HG03175 (cell line): ENCODE measurements at regions not wholly inside any gene's neighbourhood (a gene's known extent, or its start where the extent isn't known, plus 50 kb on each side); places are given as distances from the start of the nearest gene placed in this dataset.

ENCODE experiments used
- ATAC-seq: cut with Tn5 transposase; IDR thresholded peaks from one replicate; pipeline ENCODE4 v1.9.1; 2021; ENCODE audit warnings: mild to moderate bottlenecking, moderate library complexity; ENCODE audit not compliant: unreplicated experiment

DNA sequence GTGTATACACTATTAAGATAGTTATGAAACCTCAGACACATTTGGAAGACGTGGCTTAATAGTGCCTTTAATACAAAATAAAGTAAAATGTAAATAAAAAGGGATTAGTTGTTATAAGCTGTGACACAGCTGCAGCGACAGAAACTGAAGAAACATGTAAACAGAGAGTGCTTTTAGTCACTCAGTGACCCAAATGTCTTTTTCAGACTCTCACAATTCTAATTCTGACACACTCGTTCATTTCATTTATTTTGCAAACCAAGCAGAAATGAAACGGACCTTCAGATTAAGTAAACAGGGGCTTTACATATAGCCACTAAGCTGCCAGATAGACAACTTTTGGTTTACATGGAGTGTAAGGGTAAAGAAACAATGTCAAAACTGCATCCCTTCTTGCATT, 181.0 kb upstream of the ETAA1 start:
- ATAC-seq, result no peak

DNA sequence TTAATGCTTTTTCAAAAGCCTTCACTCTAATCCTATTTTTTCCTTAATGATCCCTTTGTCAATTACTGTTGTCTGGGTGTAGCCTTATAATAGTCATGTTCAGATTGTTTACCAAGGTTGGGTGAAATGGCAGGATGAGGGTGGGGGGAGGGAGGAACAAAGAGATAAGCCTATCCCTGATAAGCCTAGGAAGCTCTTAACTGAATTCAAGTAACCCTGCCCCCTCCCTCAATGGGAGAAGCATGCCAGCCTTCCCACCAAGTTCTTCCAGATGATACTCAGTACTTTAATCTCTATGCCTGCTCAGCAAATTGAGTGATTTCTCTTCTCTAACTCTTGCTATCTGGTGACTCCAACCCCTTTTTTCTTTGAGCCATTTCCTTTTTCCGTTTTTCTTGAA, 180.3 kb upstream of the ETAA1 start:
- ATAC-seq, result no peak

DNA sequence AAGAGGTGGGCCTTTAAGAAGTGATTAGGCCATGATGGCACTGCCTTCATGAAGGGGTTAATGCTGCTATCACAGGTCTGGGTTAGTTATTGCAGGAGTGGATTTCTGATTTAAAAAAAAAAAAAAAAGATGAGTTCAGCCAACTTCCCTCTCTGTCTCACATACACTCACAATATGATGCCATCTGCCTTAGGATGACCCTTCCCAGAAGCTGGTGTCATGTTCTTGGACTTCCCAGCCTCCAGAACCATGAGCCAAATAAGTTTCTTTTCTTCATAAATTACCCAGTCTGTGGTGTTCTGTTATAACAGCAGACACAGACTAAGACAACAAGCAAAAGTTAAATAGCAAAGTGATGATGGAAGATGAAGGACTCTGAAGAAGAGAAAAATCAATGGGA, 179.7 kb upstream of the ETAA1 start:
- no peak for ATAC-seq

DNA sequence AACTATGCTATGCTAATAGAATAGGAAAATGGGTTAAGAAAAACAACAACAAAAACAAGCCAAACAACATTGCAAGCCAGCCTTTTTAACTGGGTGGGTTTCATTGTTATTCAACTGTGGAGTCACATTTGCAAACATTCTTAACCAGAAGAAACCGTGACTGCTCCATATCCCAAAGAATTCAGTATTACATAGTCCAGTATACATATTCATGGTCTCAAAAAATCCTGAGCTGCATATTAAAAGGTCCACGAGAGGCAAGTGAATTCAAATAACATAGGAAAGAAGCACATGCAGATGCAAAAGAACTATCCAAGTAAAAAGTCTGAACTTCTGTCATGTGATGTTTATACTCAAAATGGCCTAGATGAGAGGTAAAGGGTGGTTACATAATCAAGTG, 179.1 kb upstream of the ETAA1 start:
- no peak for ATAC-seq

DNA sequence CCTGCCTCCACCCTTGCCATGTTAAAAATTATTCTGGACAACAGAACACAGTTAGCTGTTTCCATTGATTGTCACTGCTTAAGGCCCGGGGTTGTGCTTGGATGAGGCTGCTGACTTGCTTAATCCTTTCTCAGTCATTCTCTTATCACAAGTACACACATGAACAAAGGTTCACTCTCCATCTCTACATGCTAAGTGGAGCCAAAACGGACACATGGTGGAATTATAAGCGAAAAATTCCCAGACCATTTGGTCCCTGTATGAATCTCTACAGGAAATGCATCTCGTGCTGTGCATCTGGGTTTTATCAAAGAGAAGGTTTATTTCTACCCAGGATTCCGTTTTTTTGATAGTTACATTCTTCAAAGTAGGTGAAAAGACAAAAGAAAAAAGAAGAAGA, 177.5 kb upstream of the ETAA1 start:
- ATAC-seq, result no peak

GRCh38 chr2:67221266-67221665, 175.9 kb upstream of the ETAA1 start:
- ATAC-seq, result no peak

DNA sequence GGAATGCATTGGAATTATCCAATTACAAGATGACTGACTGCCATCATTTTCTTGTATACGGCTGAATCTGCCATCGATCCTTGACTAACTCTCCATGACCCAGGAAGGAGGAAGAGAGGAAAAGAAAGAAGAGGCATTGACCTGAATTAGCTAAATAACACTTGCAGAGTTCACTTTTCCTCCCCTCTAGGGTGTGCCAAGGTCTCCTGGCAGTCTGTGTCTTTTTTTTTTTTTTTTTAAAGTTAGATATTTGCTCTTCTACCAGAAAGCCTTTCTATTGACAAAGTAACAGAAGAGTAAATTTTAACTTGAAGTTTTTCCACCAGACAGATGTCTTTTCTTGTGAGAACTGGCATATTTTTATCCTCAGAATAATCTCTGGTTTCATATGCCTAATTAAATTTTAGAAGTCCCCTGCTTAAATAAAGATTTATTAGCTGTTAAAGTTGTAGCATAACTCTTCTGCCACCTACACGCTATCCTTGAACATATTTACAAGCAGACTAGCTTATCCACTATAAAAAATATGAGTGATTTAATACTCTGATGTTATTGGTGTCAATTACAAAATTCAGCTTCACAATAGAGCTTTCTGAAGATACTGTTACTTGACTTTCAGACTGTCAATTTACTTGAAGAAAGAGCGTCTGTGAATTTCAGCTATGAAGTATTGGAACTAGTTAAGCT, 171.7 kb upstream of the ETAA1 start:
- no peak for ATAC-seq

DNA sequence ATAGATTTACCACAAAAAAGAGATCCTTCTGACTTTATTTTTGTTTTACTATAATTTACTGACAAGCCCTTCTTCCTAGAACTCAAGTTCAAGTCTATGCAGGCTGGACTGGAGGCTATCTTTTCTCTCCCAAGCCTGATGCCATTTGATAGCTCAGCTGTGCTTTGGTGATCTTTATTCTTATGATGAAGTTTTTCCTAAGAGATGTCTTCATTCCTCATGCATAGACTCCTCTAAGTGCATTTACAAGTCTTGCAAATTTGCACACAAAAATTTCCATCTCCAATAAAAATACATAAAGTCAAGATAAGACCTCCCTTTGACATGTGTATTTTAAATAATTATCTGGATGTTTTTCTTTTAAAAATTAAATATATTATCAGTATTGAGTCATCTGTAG, 167.4 kb upstream of the ETAA1 start:
- no peak for ATAC-seq

DNA sequence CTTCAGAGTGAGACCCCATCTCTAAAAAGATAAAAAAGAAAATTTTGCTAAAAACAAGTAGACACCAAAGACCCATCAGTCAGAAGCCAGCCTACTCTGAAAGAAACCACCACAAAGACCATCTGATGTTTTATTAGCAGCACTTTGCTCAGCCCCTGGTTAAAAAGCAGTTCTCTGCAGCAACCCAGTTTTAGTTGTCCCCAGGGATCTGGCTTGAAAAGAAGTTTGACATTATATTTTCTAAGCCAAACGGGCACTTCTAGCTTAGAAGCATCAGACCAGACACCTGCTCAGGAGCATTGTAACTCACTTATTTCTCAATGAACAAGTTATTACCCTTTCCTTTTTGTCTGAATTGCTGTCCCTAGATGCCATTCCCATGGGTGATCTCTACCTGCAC, 164.2 kb upstream of the ETAA1 start:
- no peak for ATAC-seq

DNA sequence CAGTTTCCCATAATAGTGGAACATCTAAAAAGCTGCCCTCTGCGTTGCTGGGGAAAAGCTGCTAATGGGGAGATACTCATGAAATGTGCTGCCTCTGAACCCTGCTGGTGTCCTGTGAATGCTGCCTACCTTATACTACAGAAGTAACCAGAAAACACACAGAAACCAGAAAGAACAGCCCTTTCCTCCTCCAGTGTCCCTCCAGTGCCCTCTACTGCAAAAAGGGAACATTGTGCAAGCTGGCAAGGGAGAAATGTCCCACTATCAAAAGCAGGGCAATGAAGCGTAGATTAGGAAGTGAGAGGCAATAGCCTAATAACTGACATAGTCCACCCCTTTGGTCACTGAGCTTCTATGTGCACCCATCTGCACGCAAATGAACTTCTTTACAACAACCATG, 162.7 kb upstream of the ETAA1 start:
- no peak for ATAC-seq

DNA sequence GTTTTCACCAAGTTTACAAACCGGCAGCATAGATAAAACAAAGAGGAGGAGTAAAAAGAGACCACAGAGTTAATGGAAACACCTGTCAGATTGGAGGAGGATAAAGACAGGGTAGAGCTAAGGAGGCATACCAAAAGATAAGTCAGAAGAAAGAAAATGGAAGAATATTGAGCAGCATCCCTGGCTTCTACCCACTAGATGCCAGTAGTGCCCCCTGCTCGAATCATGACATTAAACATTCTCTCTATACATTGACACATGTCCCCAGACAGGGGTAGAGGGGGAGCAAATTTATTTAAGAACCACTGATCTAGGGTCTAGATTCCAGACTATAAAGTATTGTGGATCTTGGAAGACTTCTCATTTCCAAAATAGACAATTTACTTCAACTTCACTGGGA, 159.8 kb upstream of the ETAA1 start:
- ATAC-seq, result no peak

- ATAC-seq, result no peak
Measured at GRCh38 chr2:67240507-67240906, 156.6 kb upstream of the ETAA1 start.

DNA sequence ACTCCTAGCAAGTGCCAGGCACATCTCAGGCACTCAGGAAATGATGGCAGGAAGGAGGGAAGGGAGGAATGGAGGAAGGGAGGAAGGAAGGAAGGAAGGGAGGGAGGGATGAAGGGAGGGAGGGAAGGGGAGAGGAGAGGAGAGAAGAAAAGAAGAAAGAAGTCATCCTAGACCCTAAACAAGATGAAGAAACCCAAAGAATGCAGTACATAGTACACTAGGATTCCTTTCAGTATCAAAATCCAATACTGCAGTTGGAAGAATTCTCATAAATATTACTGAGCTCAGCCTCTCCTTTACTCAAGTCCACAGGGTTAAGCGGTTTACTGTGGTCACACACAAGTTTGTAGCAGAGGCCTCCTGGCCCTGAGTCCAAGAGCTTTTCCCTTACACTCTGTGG, 155.7 kb upstream of the ETAA1 start:
- no peak for ATAC-seq

GRCh38 chr2:67242456-67242855, 154.7 kb upstream of the ETAA1 start:
- no peak for ATAC-seq

GRCh38 chr2:67243919-67244318, 153.2 kb upstream of the ETAA1 start:
- no peak for ATAC-seq

GRCh38 chr2:67246791-67247190, 150.3 kb upstream of the ETAA1 start:
- ATAC-seq, result no peak

DNA sequence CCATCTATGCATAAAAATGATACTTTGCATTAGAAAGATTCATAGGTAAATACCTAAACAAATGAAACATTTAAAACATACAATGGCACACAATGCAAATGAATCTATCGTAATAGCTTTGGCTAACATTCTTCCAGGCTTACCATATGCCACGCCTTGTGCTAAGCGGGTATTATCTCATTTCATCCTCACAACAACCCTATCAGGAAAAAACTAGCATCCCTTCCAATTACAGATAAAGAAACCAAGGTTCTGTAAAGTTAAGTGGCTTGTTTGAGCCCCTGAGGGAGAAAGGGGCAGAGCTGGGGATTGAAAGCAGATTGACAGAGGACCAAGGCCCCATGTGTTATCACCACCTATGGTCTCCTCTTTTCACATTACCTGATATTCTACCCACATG, 145.4 kb upstream of the ETAA1 start:
- ATAC-seq, result no peak

DNA sequence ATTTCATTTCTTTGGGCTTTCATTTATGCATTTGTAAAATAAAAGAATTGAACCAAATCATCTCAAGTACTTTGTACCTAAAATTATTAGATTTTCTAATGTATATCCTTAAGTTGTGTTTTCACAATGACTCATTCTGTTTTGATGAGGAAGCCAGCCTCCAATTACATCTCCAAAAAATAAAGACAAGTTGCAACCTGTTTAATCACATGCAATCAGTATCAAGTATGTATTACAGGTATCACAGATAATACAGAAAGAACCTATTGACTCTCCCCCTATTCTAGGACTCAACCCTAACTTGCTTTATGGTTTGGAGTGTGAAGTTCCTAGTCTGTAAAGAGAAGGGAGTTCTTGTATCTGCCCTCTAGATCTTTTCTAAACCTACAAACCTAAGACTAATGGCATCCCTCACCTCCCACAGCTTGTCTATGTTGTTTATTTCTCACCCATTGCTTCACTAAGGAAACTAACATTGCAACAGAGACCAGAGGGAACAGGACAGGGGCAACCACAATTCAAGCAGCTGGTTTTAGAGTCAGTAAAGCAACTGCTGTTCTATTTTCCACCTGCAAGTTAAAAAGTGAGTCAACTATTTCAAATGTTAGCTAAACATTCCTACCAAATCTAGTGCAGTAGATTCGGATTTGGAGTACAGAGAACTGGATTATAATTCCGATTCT, 141.1 kb upstream of the ETAA1 start:
- no peak for ATAC-seq

DNA sequence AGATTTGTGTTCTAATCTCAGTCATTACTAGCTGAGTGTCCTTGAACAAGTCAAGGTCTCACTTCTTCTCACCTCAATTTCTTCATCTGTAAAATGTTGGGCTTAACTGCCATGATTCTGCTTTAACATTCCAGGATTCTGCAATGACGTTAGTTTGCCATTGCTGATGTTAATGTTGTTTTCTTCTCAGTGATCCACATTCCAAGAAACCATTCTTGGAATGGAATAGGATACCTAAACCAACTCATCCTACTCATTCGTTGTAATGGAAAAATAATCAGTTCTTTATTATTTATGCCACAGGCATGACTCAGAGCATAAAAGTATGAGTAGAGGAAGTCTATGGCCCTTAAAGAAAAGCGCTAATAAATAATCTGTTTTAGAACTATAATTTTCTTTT, 140.2 kb upstream of the ETAA1 start:
- no peak for ATAC-seq

DNA sequence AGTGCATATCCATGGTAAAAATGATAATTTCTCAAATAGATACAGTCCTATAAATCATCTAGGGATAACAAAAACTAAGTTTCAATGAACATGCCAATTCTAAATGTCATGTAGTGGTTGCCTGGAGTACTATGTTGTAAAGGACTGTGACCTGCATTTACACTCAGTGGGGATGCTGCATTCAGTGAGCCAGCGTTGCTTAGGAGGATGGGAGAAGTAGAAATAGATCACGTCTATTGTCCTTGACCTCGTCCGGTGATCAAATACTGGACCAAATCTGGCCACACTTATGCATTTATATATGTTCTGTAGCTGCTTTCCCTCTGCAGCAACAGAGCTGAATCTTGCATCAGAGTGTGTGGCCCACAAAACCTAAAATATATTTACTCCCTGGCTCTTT, 139.0 kb upstream of the ETAA1 start:
- ATAC-seq, result no peak

GRCh38 chr2:67258831-67259230, 138.3 kb upstream of the ETAA1 start:
- ATAC-seq, result no peak

GRCh38 chr2:67259556-67260342, 137.4 kb upstream of the ETAA1 start:
- ATAC-seq, result no peak
